Fibroblast of lung (primary cell): ENCODE measurements at regions not wholly inside any gene's neighbourhood (a gene's known extent, or its start where the extent isn't known, plus 50 kb on each side); places are given as distances from the start of the nearest gene placed in this dataset.

Experiments
- DNase-seq, 2 donors: peaks; one replicate each; pipeline versions ENCODE4 v3.0.0 to v3.0.0-alpha.2; 2010; ENCODE audit warnings: low read depth in 2 of 2
- H2AFZ ChIP-seq: 2 replicates; pipeline ENCODE4 v1.5.1; 2012; ENCODE audit warnings: low read length, control low read depth, inconsistent platforms
- H3K27ac ChIP-seq: 2 replicates; pipeline ENCODE4 v1.5.1; 2011; ENCODE audit warnings: low read length, control low read depth; ENCODE audit not compliant: insufficient read depth
- H3K27me3 ChIP-seq: 2 replicates; pipeline ENCODE4 v1.5.1; 2011; ENCODE audit warnings: mild to moderate bottlenecking, low read length; ENCODE audit not compliant: control insufficient read depth, insufficient read depth
- H3K36me3 ChIP-seq: 2 replicates; pipeline ENCODE4 v1.5.1; 2011; ENCODE audit warnings: low read length; ENCODE audit not compliant: control insufficient read depth, insufficient read depth
- H3K4me1 ChIP-seq: 2 replicates; pipeline ENCODE4 v1.5.1; 2011; ENCODE audit warnings: low read length; ENCODE audit not compliant: control insufficient read depth, insufficient read depth; ENCODE audit errors: extremely low read depth
- H3K4me2 ChIP-seq: 2 replicates; pipeline ENCODE4 v1.5.1; 2011; ENCODE audit warnings: low read length, control low read depth; ENCODE audit not compliant: insufficient read depth; ENCODE audit errors: extremely low read depth
- H3K4me3 ChIP-seq, 4 experiments: fragments of 200-600 bp in 1 of 4; sonication (generic) in 1 of 4; replicated peaks in 1 of 4; 2 replicates each; pipeline ENCODE4 v1.5.1; 2011 to 2016; ENCODE audit warnings: low read length in 4 of 4, low read depth in 3 of 4, mild to moderate bottlenecking in 3 of 4, control low read depth in 2 of 4, inconsistent platforms in 1 of 4, mixed read lengths in 1 of 4; ENCODE audit not compliant: insufficient read depth in 1 of 4; ENCODE audit errors: control extremely low read depth in 1 of 4
- H3K79me2 ChIP-seq: 2 replicates; pipeline ENCODE4 v1.5.1; 2012; ENCODE audit warnings: mild to moderate bottlenecking, low read length, inconsistent platforms; ENCODE audit not compliant: control insufficient read depth, insufficient read depth
- H3K9ac ChIP-seq: 2 replicates; pipeline ENCODE4 v1.5.1; 2011; ENCODE audit warnings: mild to moderate bottlenecking, low read length, control low read depth; ENCODE audit not compliant: insufficient read depth
- H3K9me3 ChIP-seq: 2 replicates; pipeline ENCODE4 v1.5.1; 2012; ENCODE audit warnings: low read depth, low read length; ENCODE audit not compliant: control insufficient read depth, insufficient read depth
- H4K20me1 ChIP-seq: 2 replicates; pipeline ENCODE4 v1.5.1; 2011; ENCODE audit warnings: low read length; ENCODE audit not compliant: control insufficient read depth, insufficient read depth; ENCODE audit errors: extremely low read depth
- CTCF ChIP-seq, 2 donors: IDR thresholded peaks in 1 of 2; conservative IDR thresholded peaks in 1 of 2; 1 replicate in 1 of 2; 2 replicates in 1 of 2; pipeline ENCODE4 v1.5.1; 2011 to 2012; ENCODE audit warnings: low read length in 2 of 2, control low read depth in 1 of 2, inconsistent platforms in 1 of 2, low read depth in 1 of 2, mild to moderate bottlenecking in 1 of 2
- EZH2 ChIP-seq: IDR thresholded peaks from 2 replicates; pipeline ENCODE4 v1.5.1; 2012; ENCODE audit warnings: low read length, control low read depth, mild to moderate bottlenecking; ENCODE audit errors: missing control alignments

- H4K20me1 ChIP-seq: no peaks in the 10 kb centered on the region
- no peak overlapping the region for H3K27ac ChIP-seq
- TF ChIP-seq EZH2 (no peak), CTCF (conservative IDR thresholded peaks at IDR 0.05 in 1 of 2, IDR thresholded peaks at IDR 0.05 in 1 of 2; ENCODE audit: low read depth in 1 of 2, low read length in 2 of 2) (no peak)
- DNase-seq: peak in 1 of 2 donors; percentile 54
- no peaks in the 10 kb centered on the region for H3K4me1 ChIP-seq
- no peaks in the 10 kb centered on the region for H3K9me3 ChIP-seq
- no peaks in the 10 kb centered on the region for H3K79me2 ChIP-seq
- H3K9ac ChIP-seq: no peak overlapping the region
- H3K4me3 ChIP-seq: no peak overlapping the region
- H3K36me3 ChIP-seq: no peaks in the 10 kb centered on the region
- H3K4me2 ChIP-seq: no peak overlapping the region
- no peaks in the 10 kb centered on the region for H3K27me3 ChIP-seq
- H2AFZ ChIP-seq: no peak overlapping the region
These were observed 721.6 kb upstream of the TENM4 start for GRCh38 chr11:80162387-80162786.

DNA sequence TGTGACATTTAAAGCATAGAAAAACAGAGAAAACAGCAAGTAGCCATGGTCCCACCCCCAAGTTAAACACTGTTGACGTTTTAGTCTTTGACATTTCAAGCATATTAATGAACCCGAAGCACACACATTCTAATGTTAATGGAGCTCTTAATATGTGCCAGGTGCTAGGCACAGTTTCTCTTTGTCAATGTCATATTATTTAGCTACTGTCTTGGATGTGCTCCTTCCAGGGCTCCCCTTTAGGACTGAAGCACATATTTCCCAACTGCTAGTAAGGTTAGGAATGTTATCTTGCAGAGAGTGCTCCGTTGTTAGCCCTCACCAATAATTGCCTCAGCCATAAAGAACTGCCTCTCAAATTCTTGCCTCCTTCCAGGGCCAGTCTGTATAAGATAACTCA lies 716.6 kb upstream of the TENM4 start:
- no peak for DNase-seq
- Histone ChIP-seq H3K4me2 (no peak overlapping the region), H3K27ac (no peak overlapping the region), H4K20me1 (no peaks in the 10 kb centered on the region), H3K9ac (no peak overlapping the region), H3K79me2 (no peaks in the 10 kb centered on the region), H2AFZ (no peak overlapping the region), H3K4me3 (no peak overlapping the region), H3K27me3 (no peaks in the 10 kb centered on the region), H3K4me1 (no peaks in the 10 kb centered on the region), H3K36me3 (no peaks in the 10 kb centered on the region), H3K9me3 (no peaks in the 10 kb centered on the region)
- TF ChIP-seq CTCF (conservative IDR thresholded peaks at IDR 0.05 in 1 of 2, IDR thresholded peaks at IDR 0.05 in 1 of 2; ENCODE audit: low read depth in 1 of 2, low read length in 2 of 2): no peak

DNA sequence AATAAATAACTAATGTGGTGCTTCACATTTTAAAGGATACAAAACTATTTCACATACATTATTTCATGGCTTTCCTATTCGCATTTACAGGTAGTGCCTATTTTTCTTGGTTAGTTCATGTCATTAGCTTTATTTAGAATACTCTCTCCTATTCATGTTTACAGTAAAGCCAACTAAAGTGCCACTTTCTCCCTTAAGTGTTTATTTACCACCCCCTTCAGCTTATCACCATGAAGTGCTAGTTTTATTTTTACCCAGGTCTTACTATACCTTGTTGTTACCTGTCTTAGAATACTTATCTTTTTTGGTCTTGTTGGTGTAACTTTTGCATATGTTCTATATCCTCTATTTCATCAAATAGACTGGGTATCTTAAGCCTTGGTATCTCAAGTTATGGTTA lies 715.2 kb upstream of the TENM4 start:
- no peaks in the 10 kb centered on the region for H3K36me3 ChIP-seq
- H3K27ac ChIP-seq: no peak overlapping the region
- H3K9ac ChIP-seq: no peak overlapping the region
- H3K4me3 ChIP-seq: no peak overlapping the region
- H4K20me1 ChIP-seq: no peaks in the 10 kb centered on the region
- no peaks in the 10 kb centered on the region for H3K27me3 ChIP-seq
- no peaks in the 10 kb centered on the region for H3K79me2 ChIP-seq
- no peak overlapping the region for H2AFZ ChIP-seq
- H3K4me1 ChIP-seq: no peaks in the 10 kb centered on the region
- no peak overlapping the region for H3K4me2 ChIP-seq
- DNase-seq: no peak
- TF ChIP-seq EZH2 (no peak), CTCF (conservative IDR thresholded peaks at IDR 0.05 in 1 of 2, IDR thresholded peaks at IDR 0.05 in 1 of 2; ENCODE audit: low read depth in 1 of 2, low read length in 2 of 2) (no peak)
- no peaks in the 10 kb centered on the region for H3K9me3 ChIP-seq
